WTC11 (cell line): ENCODE measurements at regions not wholly inside any gene's neighbourhood (a gene's known extent, or its start where the extent isn't known, plus 50 kb on each side); places are given as distances from the start of the nearest gene placed in this dataset.

Experiments
- ATAC-seq: fragments of 200-7000 bp; cut with Tn5 transposase; 2 replicates; pipeline ENCODE4 v1.10.0; 2021; ENCODE audit warnings: mild to moderate bottlenecking, moderate library complexity
- CTCF ChIA-PET: fragments of 300-600 bp; sonication (Branson Sonifier 250); formaldehyde crosslinking; loops from one replicate; lab custom pipeline; 2021; ENCODE audit warnings: antibody characterized with exemption; lab: Charles Lee
- POLR2A ChIA-PET: fragments of 350-600 bp; sonication (Branson Sonifier 250); formaldehyde crosslinking; loops from one replicate; lab custom pipeline; 2021; ENCODE audit warnings: antibody characterized with exemption; lab: Charles Lee
- DNase-seq: peaks from one replicate; pipeline ENCODE4 v3.0.0; 2021; ENCODE audit warnings: low spot score
- H3K27ac Mint-ChIP-seq: 2 replicates; pipeline ENCODE4 v1.8.0; 2021; ENCODE audit warnings: mixed read lengths
- H3K27me3 Mint-ChIP-seq: 2 replicates; pipeline ENCODE4 v1.8.0; 2021; ENCODE audit warnings: low read depth, mild to moderate bottlenecking, moderate library complexity, mixed read lengths
- H3K36me3 Mint-ChIP-seq: 2 replicates; pipeline ENCODE4 v1.8.0; 2021; ENCODE audit warnings: mixed read lengths
- H3K4me1 Mint-ChIP-seq: 2 replicates; pipeline ENCODE4 v1.8.0; 2022; ENCODE audit warnings: mixed read lengths
- H3K4me3 Mint-ChIP-seq: 2 replicates; pipeline ENCODE4 v1.8.0; 2021; ENCODE audit warnings: mild to moderate bottlenecking, moderate library complexity, mixed read lengths
- H3K9me3 Mint-ChIP-seq: 2 replicates; pipeline ENCODE4 v1.8.0; 2021; ENCODE audit warnings: mixed read lengths
- AR ChIP-seq: fragments of 250-450 bp; sonication (Bioruptor Pico); IDR thresholded peaks from 2 replicates; pipeline ENCODE4 v1.9.0; 2021; ENCODE audit warnings: mild to moderate bottlenecking
- ARID4B ChIP-seq: sonication (generic); formaldehyde crosslinking; IDR thresholded peaks from 2 replicates; pipeline ENCODE4 v1.8.0; 2023; ENCODE audit warnings: missing genetic modification reagents, mild to moderate bottlenecking, borderline replicate concordance
- ATF2 ChIP-seq: sonication (generic); formaldehyde crosslinking; IDR thresholded peaks from 2 replicates; pipeline ENCODE4 v1.8.1; 2022; ENCODE audit warnings: low read depth, missing genetic modification reagents, borderline replicate concordance
- ATF3 ChIP-seq: sonication (generic); formaldehyde crosslinking; conservative IDR thresholded peaks from 2 replicates; pipeline ENCODE4 v1.8.1; 2022; ENCODE audit warnings: mild to moderate bottlenecking, missing genetic modification reagents
- E2F1 ChIP-seq: sonication (generic); formaldehyde crosslinking; IDR thresholded peaks from 2 replicates; pipeline ENCODE4 v1.8.0; 2022; ENCODE audit warnings: mild to moderate bottlenecking, missing genetic modification reagents
- E2F4 ChIP-seq: sonication (generic); formaldehyde crosslinking; IDR thresholded peaks from 2 replicates; pipeline ENCODE4 v1.8.1; 2022; ENCODE audit warnings: low read depth, mild to moderate bottlenecking, moderate library complexity, missing genetic modification reagents, borderline replicate concordance
- ELF4 ChIP-seq: sonication (generic); formaldehyde crosslinking; IDR thresholded peaks from 2 replicates; pipeline ENCODE4 v1.8.1; 2022; ENCODE audit warnings: low read depth, mild to moderate bottlenecking, moderate library complexity, missing genetic modification reagents
- EMX1 ChIP-seq: fragments of 250-450 bp; sonication (Bioruptor Pico); IDR thresholded peaks from 2 replicates; pipeline ENCODE4 v1.8.0; 2021; ENCODE audit warnings: mild to moderate bottlenecking
- HMGA2 ChIP-seq: fragments of 250-450 bp; sonication (Bioruptor Pico); IDR thresholded peaks from 2 replicates; pipeline ENCODE4 v1.4.0; 2021; ENCODE audit warnings: mild to moderate bottlenecking, moderate library complexity
- JUN ChIP-seq: sonication (generic); formaldehyde crosslinking; IDR thresholded peaks from 2 replicates; pipeline ENCODE4 v1.8.0; 2023; ENCODE audit warnings: mild to moderate bottlenecking, missing genetic modification reagents
- NR2C2 ChIP-seq: sonication (generic); formaldehyde crosslinking; IDR thresholded peaks from 2 replicates; pipeline ENCODE4 v1.8.0; 2022; ENCODE audit warnings: mild to moderate bottlenecking, missing genetic modification reagents
- RELA ChIP-seq: sonication (generic); formaldehyde crosslinking; IDR thresholded peaks from 2 replicates; pipeline ENCODE4 v1.8.1; 2022; ENCODE audit warnings: missing genetic modification reagents, mild to moderate bottlenecking, borderline replicate concordance
- SMAD3 ChIP-seq: sonication (generic); formaldehyde crosslinking; IDR thresholded peaks from 2 replicates; pipeline ENCODE4 v1.8.0; 2022; ENCODE audit warnings: missing genetic modification reagents, mild to moderate bottlenecking, borderline replicate concordance
- SOX15 ChIP-seq: fragments of 250-450 bp; sonication (Bioruptor Pico); IDR thresholded peaks from 2 replicates; pipeline ENCODE4 v1.9.0; 2021; ENCODE audit warnings: mild to moderate bottlenecking
- TCF7 ChIP-seq: sonication (generic); formaldehyde crosslinking; IDR thresholded peaks from 2 replicates; pipeline ENCODE4 v1.8.0; 2022; ENCODE audit warnings: mild to moderate bottlenecking, low read depth, missing genetic modification reagents, moderate library complexity
- TEAD1 ChIP-seq: sonication (generic); formaldehyde crosslinking; IDR thresholded peaks from 2 replicates; pipeline ENCODE4 v1.8.0; 2022; ENCODE audit warnings: mild to moderate bottlenecking, missing genetic modification reagents
- USF2 ChIP-seq: sonication (generic); formaldehyde crosslinking; IDR thresholded peaks from 2 replicates; pipeline ENCODE4 v1.8.1; 2023; ENCODE audit warnings: mild to moderate bottlenecking, missing genetic modification reagents, moderate library complexity
- ZBTB21 ChIP-seq: sonication (generic); formaldehyde crosslinking; IDR thresholded peaks from 2 replicates; pipeline ENCODE4 v1.8.1; 2023; ENCODE audit warnings: mild to moderate bottlenecking, missing genetic modification reagents, borderline replicate concordance
- ZNF219 ChIP-seq: sonication (generic); formaldehyde crosslinking; IDR thresholded peaks from 2 replicates; pipeline ENCODE4 v1.8.0; 2023; ENCODE audit warnings: missing genetic modification reagents, mild to moderate bottlenecking, borderline replicate concordance
- ZNF281 ChIP-seq: sonication (generic); formaldehyde crosslinking; IDR thresholded peaks from 2 replicates; pipeline ENCODE4 v1.8.0; 2023; ENCODE audit warnings: mild to moderate bottlenecking, missing genetic modification reagents

GRCh38 chr6:141242957-141243356, 889.8 kb upstream of the GJE1 start:
- TF ChIP-seq EMX1 (CRISPR knock-in tag) (no peak), AR (CRISPR knock-in tag) (no peak), ATF3 (CRISPR knock-in tag) (no peak), ELF4 (CRISPR knock-in tag) (no peak), ZBTB21 (CRISPR knock-in tag) (no peak), TEAD1 (no peak)
- Mint-ChIP-seq H3K9me3 (peaks cover 8% of the 10 kb centered on the region), H3K4me3 (no peak overlapping the region), H3K36me3 (no peaks in the 10 kb centered on the region), H3K27me3 (no peaks in the 10 kb centered on the region), H3K4me1 (no peaks in the 10 kb centered on the region), H3K27ac (no peak overlapping the region)
- no peak for ATAC-seq
- CTCF ChIA-PET = no interaction called here
- POLR2A ChIA-PET = no interaction called here
- DNase-seq = no peak

GRCh38 chr6:141229296-141229695, 903.4 kb upstream of the GJE1 start:
- peaks cover 30% of the 10 kb centered on the region for H3K9me3 Mint-ChIP-seq
- H3K4me1 Mint-ChIP-seq = no peaks in the 10 kb centered on the region
- CTCF ChIA-PET = no interaction called here
- peaks cover 6% of the 10 kb centered on the region for H3K36me3 Mint-ChIP-seq
- DNase-seq (no peak), ATAC-seq (no peak)
- no peaks in the 10 kb centered on the region for H3K27me3 Mint-ChIP-seq
- POLR2A ChIA-PET = no interaction called here
- no peak overlapping the region for H3K27ac Mint-ChIP-seq
- H3K4me3 Mint-ChIP-seq = no peak overlapping the region
- TF ChIP-seq JUN (no peak), TCF7 (CRISPR knock-in tag) (no peak), RELA (CRISPR knock-in tag) (no peak), ARID4B (CRISPR knock-in tag) (no peak), ZNF281 (no peak), ZNF219 (CRISPR knock-in tag) (no peak), USF2 (CRISPR knock-in tag) (no peak), SOX15 (no peak), HMGA2 (CRISPR knock-in tag) (no peak), E2F4 (CRISPR knock-in tag) (no peak), ATF2 (CRISPR knock-in tag) (no peak), E2F1 (CRISPR knock-in tag) (no peak), SMAD3 (CRISPR knock-in tag) (no peak), NR2C2 (CRISPR knock-in tag) (no peak)
